ENCODE measurements at regions not wholly inside any gene's neighbourhood (a gene's known extent, or its start where the extent isn't known, plus 50 kb on each side); places are given as distances from the start of the nearest gene placed in this dataset.

- no peak for DNase-seq
- no peak for ATAC-seq
Measured at GRCh38 chr2:33877348-33878016, 278.4 kb upstream of the FAM98A start.

- DNase-seq: no peak
- ATAC-seq: no peak
Measured at GRCh38 chr2:33873076-33873605, 274.0 kb upstream of the FAM98A start.

- DNase-seq: no peak
- no peak for ATAC-seq
Measured at GRCh38 chr2:33859811-33860461, 260.8 kb upstream of the FAM98A start.

- DNase-seq: no peak
- no peak for ATAC-seq
Measured at GRCh38 chr2:33859176-33859575, 260.1 kb upstream of the FAM98A start.

GRCh38 chr2:33848486-33848885 is 249.4 kb upstream of the FAM98A start:
- no peak for ATAC-seq
- DNase-seq: no peak

GRCh38 chr2:33839791-33840190 is 240.7 kb upstream of the FAM98A start:
- no peak for DNase-seq
- no peak for ATAC-seq

- no peak for ATAC-seq
Measured at GRCh38 chr2:33836628-33837027, 237.5 kb upstream of the FAM98A start.

GRCh38 chr2:33835911-33836310 is 236.8 kb upstream of the FAM98A start:
- ATAC-seq: no peak
- no peak for DNase-seq

More at GRCh38 chr2:33836628-33837027, 237.5 kb upstream of the FAM98A start:
- no peak for DNase-seq

GRCh38 chr2:33822964-33823363 is 223.9 kb upstream of the FAM98A start:
- DNase-seq: no peak

GRCh38 chr2:33812707-33813106 is 213.6 kb upstream of the FAM98A start:
- ATAC-seq (no peak), DNase-seq (no peak)

More at GRCh38 chr2:33822964-33823363, 223.9 kb upstream of the FAM98A start:
- ATAC-seq: no peak

- ATAC-seq: no peak
- DNase-seq: no peak
Measured at GRCh38 chr2:33810046-33810835, 211.1 kb upstream of the FAM98A start.

GRCh38 chr2:33806041-33806440 is 206.9 kb upstream of the FAM98A start:
- DNase-seq: no peak

GRCh38 chr2:33804155-33804554 is 205.1 kb upstream of the FAM98A start:
- ATAC-seq (no peak), DNase-seq (no peak)

More at GRCh38 chr2:33806041-33806440, 206.9 kb upstream of the FAM98A start:
- ATAC-seq: no peak

- ATAC-seq (no peak), DNase-seq (no peak)
Measured at GRCh38 chr2:33796511-33796910, 197.4 kb upstream of the FAM98A start.

GRCh38 chr2:33791625-33792024 is 192.5 kb upstream of the FAM98A start:
- no peak for ATAC-seq
- no peak for DNase-seq

GRCh38 chr2:33788044-33788443 is 188.9 kb upstream of the FAM98A start:
- ATAC-seq (no peak), DNase-seq (no peak)

- ATAC-seq: no peak
Measured at GRCh38 chr2:33786881-33787280, 187.8 kb upstream of the FAM98A start.

GRCh38 chr2:33785201-33786106 is 186.4 kb upstream of the FAM98A start:
- ATAC-seq: no peak
- DNase-seq: no peak

More at GRCh38 chr2:33786881-33787280, 187.8 kb upstream of the FAM98A start:
- DNase-seq: no peak

GRCh38 chr2:33784488-33784887 is 185.4 kb upstream of the FAM98A start:
- DNase-seq: no peak
- no peak for ATAC-seq

- ATAC-seq: no peak
- DNase-seq: no peak
Measured at GRCh38 chr2:33782395-33783230, 183.5 kb upstream of the FAM98A start.

GRCh38 chr2:33777786-33778185 is 178.7 kb upstream of the FAM98A start:
- DNase-seq (no peak), ATAC-seq (no peak)
